ENCODE measurements at regions not wholly inside any gene's neighbourhood (a gene's known extent, or its start where the extent isn't known, plus 50 kb on each side); places are given as distances from the start of the nearest gene placed in this dataset.

- no peak for TF ChIP-seq CTCF (IDR thresholded peaks at IDR 0.05 in 2 of 3, conservative IDR thresholded peaks at IDR 0.05 in 1 of 3; ENCODE audit: borderline replicate concordance in 1 of 3, insufficient read depth in 1 of 3, low read depth in 2 of 3, low read length in 2 of 3)
- TF ChIP-seq EZH2 (IDR thresholded peaks at IDR 0.05): no peak
Measured at GRCh38 chr16:13350000-13350399, 448.6 kb downstream of the SHISA9 start.
